ENCODE measurements at regions not wholly inside any gene's neighbourhood (a gene's known extent, or its start where the extent isn't known, plus 50 kb on each side); places are given as distances from the start of the nearest gene placed in this dataset.

- TF ChIP-seq MAX (IDR thresholded peaks at IDR 0.05) (no peak), CEBPB (IDR thresholded peaks at IDR 0.05; ENCODE audit: low read depth) (no peak), EZH2 (IDR thresholded peaks at IDR 0.05) (no peak), CTCF (IDR thresholded peaks at IDR 0.05 in 2 of 3, conservative IDR thresholded peaks at IDR 0.05 in 1 of 3; ENCODE audit: borderline replicate concordance in 1 of 3, insufficient read depth in 1 of 3, low read depth in 2 of 3, low read length in 2 of 3) (no peak), JUND (IDR thresholded peaks at IDR 0.05) (no peak), POLR2A (IDR thresholded peaks at IDR 0.05; ENCODE audit: borderline replicate concordance, extremely low read depth, insufficient read depth, insufficient read length) (no peak), RAD21 (IDR thresholded peaks at IDR 0.05; ENCODE audit: low read depth) (no peak), YY1 (IDR thresholded peaks at IDR 0.05; ENCODE audit: extremely low read depth, insufficient replicate concordance, low read depth, low read length) (no peak), REST (IDR thresholded peaks at IDR 0.05; ENCODE audit: low read depth) (no peak), ZNF274 (IDR thresholded peaks at IDR 0.05; ENCODE audit: low read depth, low read length) (no peak), EZH2phosphoT487 (IDR thresholded peaks at IDR 0.05; ENCODE audit: borderline replicate concordance) (no peak), ZFX (IDR thresholded peaks at IDR 0.05) (no peak), TCF7L2 (IDR thresholded peaks at IDR 0.05; ENCODE audit: borderline replicate concordance, extremely low read depth, insufficient read depth, insufficient read length) (no peak)
These were observed 73.9 kb upstream of the SOX4 start for GRCh38 chr6:21519642-21520041.

Data from HCT116 (cell line).